HG03521 (cell line): ENCODE measurements at regions not wholly inside any gene's neighbourhood (a gene's known extent, or its start where the extent isn't known, plus 50 kb on each side); places are given as distances from the start of the nearest gene placed in this dataset.
"Not testable (repeated sequence)": the region's sequence is repeated elsewhere in the genome, so short reads cannot be mapped to it uniquely, and the experiment has no call there.

Experiments
- ATAC-seq: cut with Tn5 transposase; IDR thresholded peaks from one replicate; pipeline ENCODE4 v1.9.1; 2021; ENCODE audit warnings: mild to moderate bottlenecking, moderate library complexity; ENCODE audit not compliant: unreplicated experiment

DNA sequence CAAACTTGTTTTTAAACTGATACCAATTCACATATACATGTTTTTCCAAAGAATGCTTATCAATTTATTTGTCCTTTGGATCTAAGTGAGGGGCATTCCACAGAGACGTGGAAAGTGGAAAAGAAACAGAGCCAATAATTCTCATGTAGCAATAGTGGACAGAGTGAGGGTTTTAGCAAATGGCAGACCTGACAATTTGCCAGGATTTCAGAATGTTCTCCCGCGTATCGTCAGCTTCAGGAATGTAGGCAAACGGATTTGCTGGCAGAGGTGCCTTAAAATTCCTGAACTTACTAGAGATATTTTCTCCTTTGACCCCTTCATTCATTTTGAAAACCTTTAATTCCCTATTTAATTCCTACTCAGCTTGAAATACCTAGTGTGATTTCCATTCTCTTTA lies 193.4 kb upstream of the CPHXL start:
- ATAC-seq = no peak

DNA sequence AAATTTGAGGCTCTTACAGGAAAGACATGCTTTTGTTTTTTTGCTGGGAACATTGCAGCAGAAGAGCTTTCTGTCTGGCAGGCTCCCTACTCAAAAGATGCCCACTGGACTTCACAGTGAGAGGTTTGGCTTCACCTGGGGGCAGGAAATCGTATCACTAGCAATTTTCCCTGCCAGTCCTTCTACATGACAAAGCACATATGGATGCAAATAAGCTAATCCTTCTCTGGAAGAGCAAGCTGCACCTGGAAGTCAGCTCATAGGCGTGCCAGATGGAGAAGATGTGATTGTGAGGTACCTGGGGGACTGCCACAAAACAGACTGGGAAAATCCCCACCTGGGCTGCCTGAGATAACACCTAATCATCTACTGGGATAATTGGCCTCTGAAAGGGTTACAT lies 195.0 kb upstream of the CPHXL start:
- no peak for ATAC-seq

DNA sequence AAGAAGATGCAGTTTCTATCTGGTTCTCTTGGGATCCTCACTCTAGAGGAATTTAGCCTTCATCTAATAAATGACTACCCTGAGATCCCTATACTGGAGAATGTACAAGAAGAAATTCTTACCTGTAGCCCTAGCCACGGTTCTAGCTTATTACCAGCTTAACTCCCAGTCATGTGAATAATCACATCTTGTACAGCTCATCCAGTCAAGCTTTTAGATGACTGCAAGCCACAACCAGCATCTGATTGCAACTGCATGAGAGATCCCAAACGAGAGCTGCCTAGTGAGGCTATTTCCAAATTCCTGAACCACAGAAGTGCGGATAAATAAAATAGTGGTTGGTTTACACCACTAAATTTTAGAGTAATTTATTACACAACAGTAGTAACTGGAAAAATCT lies 196.0 kb upstream of the CPHXL start:
- ATAC-seq = no peak

DNA sequence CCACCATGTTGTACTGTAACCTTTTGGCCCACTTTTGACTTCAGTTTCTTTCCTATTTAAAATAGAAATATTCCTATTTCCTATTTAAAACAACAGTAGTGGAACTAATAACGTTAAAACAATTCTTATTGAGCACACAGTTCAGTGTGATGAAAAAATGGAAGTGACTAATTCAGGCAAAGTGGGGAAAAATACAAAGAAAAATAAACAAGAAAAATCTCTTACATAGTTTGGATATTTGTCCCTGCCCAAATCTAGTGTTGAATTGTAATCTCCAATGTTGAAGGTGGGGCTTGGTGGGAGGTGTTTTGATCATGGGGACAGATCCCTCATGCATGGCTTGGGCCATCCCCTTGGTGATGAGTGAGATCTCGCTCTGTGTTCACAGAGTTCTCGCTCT lies 198.1 kb upstream of the CPHXL start:
- ATAC-seq = no peak

DNA sequence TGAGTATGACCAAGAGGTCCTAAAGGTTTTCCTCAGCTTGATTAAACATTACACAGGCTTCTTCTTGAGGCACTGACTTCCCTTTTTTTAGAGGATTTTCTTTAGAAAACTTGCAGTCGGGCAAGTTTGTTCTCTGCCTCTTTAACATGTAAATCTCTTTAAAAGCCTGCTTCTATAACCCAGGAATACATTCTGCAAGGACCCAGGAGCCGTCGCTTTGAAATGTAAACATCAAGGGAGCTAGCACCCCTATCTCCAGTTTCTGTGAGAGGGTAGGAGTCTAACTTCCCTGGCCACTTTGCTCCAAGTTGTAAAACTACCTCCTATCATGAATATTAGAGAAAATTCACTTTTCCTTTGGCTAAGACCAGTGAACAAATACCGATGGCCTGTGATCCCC lies 201.5 kb upstream of the CPHXL start:
- no peak for ATAC-seq

DNA sequence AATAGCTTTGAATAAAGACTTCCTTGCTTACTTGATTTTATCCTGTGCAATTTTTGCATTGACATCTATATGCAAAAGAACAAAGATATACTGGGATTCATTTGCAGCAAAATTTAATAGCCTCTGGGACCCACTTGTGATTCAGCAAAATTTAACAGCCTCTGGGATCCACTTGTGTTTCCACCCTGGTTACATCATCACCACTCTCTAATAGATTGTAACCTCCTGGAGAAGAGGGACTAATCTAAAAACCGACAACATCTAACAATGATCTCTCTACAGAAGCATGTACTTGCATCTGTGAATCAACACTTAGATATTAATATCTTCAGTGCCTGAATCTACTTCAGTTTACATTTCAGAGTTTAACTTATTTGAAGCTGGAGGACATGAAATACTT lies 202.0 kb upstream of the CPHXL start:
- ATAC-seq = no peak

DNA sequence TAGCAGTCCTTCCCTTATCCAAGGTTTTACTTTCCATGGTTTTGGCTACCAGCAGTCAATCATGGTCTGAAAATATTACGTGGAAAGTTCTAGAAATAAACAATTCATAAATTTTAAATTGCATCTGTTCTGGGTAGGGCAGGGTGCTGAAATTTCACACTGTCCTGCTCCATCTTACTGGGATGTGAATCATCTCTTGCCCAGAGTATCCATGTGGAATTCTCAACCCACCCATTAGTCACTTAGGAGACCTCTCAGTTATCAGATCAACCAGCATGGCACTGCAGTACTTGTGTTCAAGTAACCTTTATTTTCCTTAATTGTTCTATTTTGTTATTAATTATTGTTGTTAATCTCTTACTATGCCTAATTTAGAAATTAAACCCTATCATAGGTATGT lies 202.8 kb upstream of the CPHXL start:
- no peak for ATAC-seq

DNA sequence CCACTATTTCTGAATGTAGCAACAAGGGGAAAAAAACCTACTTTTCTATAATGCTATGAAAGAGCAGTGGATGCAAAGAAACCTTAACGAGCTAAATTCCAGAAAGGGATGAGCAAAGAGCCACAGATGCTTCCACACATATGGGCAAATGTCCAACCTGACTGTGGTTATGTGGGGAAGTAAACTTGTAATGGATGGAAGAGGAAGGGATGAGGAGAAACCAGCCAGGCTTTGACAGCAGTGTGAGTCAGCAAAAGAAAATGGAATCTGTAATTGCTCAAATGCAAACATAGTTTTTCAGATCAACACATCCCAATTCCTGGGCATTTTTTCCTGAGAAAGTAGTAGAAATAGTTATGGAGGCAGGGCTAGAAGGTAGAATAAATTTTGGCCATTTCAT lies 204.8 kb upstream of the CPHXL start:
- ATAC-seq = no peak

DNA sequence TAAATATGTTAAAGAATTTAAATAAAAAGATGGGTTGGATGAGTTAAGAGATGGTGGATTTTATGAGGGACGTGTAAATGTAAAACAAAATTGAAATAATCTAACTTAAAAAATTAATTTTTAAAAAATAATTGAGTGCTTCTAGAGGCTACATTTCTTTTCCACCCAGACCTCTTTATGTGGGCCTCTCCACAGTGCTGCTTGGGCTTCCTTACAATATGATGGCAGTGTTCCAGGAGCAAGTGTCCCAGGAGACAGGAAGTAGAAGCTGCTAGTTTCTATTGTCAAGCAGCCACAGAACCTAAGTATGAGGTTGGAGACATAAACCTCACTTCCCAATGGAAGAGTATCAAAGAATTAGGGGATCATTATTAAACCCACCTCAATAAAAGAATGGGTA lies 205.7 kb upstream of the CPHXL start:
- no peak for ATAC-seq

DNA sequence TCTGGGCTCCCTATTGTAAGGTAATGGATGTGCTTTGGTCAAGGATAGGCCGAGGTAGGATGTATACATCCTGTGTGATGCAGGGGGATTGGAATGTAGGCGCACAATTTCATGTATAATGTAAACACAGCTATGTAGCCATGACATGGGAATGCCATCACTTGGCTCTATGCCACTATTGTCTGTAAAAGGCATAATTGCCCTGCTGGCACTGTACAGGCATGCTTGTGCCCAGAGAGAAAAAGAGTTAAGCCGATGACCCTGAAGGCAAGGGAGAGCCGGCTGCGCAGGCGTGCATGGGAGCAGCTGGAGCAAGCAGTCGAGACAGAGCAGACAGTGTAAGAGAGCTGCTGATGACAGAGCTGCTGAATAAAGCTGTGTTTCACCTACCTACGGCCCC lies 212.5 kb upstream of the CPHXL start:
- ATAC-seq = no peak

DNA sequence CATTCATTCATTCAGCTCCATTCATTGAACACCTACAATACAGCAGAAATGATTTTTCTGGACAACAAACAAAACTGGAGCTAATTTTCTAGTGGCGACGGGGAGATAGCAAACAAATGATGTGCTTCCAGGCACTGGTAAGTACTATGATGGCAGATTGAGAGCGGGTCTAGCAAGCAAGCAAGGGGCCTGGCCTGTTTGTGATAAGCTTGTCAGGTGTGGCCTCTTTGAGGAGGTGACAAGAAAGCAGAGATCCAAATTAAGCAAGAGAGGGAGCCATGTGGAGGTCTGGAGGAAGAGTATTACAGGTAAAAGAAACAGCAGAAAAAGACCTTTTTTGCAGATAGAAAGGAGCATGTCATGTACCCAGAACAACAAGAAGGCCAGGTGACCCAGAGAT lies 216.1 kb upstream of the CPHXL start:
- ATAC-seq = no peak

DNA sequence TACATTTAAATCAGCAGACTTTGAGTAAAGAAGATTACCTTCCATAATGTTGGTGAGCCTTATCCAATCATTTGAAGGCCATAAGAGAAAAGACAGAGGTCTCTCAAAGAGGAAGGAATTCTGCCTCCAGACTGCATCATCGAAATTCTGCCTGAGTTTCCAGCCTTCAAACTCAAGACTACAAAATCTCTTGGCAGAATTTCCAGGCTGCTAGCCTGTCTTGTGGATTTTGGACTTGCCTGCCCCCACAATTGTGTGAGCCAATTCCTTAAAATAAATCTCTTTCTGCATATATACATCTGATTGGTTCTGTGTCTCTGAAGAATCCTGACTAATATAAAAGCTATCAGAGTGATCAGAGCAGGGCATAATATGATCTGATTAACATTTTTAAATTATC lies 216.6 kb upstream of the CPHXL start:
- no peak for ATAC-seq

DNA sequence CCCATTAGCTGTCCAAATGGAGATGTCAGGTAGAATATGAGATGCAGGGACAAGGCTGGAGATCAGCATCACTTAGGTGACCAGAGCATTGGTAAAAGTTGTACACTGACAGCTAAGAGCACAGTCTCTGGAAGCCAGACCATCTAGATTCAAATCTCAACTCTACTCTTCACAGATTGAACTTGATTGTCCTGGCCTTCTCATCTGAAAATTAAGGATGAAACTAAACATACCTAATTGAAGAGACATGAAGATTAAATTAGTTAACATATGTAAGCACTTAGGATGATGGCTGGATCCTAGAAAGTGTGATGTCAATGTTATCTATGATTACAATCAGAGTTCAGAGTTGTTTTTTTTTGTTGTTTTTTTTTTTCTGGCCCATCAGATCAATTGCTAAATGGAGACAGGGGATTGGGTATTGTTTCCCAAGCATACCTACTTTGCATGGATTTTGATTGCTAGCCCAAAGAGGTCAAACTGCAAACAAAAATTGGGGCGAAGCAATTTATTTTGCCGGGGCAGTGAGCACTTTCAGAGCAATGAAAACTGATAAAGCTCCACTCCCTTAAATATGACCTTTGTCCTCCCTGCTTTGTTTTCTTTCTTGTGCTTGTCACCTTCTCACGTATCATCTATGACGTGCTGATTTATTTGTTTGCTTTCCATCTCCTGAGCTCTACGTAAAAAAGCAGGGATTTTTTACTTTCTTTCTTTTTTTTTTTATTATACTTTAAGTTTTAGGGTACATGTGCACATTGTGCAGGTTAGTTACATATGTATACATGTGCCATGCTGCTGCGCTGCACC lies 217.6 kb upstream of the CPHXL start:
- no peak for ATAC-seq

DNA sequence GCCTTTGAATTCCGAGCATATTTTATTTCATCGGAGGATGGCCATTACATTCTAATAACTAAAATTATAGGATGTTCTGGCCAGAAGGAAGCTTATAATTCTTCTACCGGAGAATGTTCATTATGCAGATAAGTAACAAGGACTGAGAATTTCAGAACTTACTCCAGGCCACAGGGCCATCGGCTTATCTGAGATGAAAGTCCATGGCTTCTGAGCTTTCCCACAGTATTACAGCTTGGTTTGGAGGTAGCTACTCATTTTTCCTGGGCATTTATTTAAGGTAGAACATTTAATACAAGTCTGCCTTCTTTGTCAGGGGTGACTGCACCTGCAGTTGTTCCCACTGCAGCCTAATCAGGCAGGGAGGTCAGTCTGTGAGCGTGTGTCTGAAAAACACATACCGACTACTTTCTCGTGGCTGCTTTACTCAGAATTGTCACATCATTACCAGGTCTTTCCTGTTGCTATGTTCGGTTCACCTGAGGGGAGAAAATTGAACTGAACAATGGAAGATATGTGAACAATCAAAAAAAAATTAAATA lies 219.7 kb upstream of the CPHXL start:
- ATAC-seq = no peak

DNA sequence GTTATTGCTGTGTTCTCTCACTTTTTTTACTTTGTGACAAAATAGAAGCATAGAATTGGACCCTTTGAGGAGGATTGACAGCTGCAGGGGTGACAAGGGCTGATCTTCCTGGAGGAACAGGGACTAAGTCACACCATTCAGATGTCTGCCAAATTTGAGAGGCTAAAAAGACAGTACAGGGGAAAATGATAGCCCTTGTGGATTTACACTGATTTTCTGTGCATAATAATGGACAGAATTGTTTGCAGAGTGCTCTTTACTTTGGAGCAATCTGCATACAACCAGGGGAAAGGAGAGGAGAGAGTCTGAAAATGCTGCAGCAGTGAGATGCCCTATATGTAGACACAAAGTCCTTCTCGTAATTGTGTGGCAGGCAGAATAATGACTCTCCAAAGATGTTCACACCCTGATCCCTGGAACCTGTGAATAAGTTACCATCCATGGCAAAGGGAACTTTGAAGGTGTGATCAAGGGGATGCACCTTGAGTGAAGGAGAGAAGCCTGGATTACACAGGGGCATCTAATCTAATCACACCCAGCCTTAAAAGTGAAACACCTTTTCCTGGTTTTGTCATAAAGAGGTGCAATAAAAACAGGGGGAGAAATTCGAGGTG lies 221.4 kb upstream of the CPHXL start:
- ATAC-seq = no peak

DNA sequence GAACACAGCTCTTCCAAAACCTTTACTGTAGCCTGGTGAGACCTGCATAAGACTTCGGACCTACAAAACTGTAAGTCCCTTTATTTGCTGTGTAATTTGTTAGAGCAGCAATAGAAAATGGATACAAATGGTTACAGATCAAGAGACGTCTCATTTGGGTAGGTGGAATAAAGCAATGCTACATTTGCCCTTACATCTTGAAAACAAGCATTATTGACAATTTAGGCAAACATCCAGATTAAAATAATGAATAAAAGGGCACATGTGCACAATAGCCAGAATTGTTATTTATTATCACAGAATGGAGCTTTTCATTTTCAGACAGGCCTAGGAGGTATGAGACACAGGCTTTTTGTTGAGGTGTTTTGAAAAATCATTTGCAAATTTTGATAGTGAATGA lies 222.2 kb upstream of the CPHXL start:
- ATAC-seq = no peak

DNA sequence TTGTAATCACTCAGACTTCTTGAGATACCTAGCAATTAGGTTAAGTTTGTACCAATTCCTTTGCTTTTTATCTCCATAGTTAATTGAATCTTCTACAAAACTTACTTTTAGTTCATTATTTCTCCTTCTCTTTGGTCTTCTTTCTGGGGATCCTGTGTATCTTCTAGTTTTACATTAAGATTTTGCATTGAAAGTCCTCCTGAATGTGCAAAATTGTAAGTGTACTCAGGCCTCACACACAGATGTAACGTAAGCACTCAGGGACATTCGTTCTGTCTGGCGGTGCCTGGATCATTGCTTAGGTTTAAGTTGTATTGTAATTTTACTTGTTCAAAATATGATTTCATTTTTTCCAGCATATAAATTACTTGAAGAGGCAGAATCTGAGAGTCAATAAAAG lies 222.6 kb upstream of the CPHXL start:
- no peak for ATAC-seq

DNA sequence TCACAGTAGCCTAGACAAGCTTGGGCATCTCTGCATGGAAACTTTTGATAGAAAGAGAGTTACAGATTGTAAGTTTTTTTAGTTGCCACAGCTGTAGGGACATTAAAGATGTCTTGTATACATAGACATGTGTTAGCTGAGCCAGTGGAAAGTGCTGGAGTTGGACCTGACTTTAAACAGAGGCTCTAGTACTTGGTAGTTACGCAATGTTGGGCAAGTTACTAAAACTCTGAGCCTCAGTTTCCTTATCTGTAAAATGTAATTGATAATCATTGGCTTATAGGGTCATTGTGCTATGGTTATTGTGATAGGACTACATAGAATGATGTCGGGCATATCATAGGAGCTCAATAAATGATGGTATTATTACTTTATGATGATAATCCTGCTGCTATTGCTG lies 225.8 kb upstream of the CPHXL start:
- ATAC-seq = no peak

DNA sequence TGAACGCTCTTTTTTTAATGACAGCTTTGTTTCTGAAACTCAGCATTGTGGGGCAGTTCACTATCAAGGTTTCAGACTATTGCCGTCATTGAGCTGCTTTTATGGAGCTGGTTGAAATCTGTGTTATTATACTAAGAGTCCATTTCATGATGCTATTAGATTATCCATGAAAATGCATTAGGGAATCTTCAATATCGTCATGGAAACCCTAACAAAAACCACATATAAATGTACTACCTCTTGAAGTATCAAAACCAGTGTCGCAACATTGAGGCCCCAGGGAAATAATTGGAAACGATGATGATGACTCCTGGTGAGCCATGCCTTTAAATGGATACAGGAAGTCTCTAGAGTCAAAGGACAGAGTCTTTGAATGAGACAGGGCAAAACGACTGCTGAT lies 231.6 kb upstream of the CPHXL start:
- no peak for ATAC-seq

DNA sequence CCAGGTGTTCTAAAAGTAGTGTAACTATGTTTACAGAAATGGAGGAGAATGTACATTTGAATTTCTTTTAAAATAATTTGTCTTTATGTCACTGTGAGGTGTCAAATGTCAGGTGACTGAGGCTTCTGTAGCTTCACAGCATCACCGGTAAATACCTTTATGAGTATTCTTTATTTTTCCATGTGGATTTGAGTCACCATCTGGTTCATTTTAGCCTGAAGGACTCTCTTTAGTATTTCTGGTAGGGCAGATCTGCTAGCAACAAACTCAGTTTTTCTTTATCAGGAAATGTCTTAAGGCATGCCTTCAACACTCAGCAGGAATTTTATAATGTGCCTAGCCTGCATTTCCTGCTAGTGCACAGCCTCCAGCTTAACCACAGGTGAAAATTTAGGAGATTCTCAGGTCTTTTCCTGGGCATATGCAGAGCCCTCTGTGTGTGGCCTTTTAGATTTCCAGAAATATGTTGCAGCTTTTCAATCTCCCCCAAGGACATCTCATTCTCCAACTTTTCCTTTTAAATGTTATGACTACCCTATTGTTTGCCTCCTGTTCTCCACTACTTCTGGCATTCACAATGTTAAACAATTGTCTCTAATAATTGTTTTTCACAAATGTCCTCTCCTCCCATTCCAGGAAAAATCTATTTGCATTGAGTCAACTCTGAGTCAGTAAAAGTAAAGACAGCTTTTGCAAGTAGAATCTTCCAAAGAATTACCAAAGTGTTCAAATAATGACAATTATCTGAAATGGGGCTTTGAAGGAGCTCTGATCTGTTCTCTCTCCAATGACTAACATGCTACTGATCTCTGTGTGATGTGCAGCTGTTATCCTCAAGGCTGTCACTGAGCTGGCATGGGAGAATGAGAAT lies 239.4 kb upstream of the CPHXL start:
- no peak for ATAC-seq

DNA sequence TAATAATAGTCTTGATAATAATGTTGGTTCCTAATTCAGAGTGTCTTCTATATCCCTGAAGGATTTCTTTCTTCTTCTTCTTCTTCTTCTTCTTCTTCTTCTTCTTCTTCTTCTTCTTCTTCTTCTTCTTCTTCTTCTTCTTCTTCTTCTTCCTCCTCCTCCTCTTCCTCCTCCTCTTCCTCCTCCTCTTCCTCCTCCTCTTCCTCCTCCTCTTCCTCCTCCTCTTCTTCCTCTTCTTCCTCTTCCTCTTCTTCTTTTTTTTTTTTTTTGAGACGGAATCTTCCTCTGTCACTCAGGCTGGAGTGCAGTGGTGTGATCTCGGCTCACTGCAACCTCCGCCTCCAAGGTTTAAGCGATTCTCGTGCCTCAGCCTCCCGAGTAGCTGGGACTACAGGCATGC lies 242.8 kb upstream of the CPHXL start:
- not testable (repeated sequence) for ATAC-seq

DNA sequence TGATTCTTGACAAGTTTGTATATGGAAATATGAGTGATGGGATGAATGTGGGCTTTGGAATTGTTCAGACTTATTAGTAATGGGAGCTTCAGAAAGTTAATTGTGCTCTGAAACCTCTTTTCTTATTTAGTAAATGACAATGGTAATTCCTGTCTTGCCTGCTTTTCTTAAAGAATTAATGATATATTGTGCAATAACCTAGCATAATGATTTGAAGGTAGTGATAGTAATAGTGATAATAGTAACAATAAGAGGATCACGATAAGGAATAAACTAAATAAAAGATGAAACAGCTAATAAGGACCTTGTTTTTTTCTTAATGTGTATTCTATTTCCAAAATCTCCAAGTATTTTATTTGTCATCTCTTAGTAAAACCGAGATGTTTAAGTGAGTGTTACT lies 245.0 kb upstream of the CPHXL start:
- ATAC-seq = no peak
